COLO829 (cell line): ENCODE measurements at regions not wholly inside any gene's neighbourhood (a gene's known extent, or its start where the extent isn't known, plus 50 kb on each side); places are given as distances from the start of the nearest gene placed in this dataset.
"Not testable (repeated sequence)": the region's sequence is repeated elsewhere in the genome, so short reads cannot be mapped to it uniquely, and the experiment has no call there.

Source experiments
- DNase-seq: peaks from one replicate; pipeline ENCODE4 v3.0.0; 2012; ENCODE audit warnings: low spot score

GRCh38 chr18:52060607-52061304 is 279.2 kb upstream of the DCC start:
- DNase-seq, result no peak

DNA sequence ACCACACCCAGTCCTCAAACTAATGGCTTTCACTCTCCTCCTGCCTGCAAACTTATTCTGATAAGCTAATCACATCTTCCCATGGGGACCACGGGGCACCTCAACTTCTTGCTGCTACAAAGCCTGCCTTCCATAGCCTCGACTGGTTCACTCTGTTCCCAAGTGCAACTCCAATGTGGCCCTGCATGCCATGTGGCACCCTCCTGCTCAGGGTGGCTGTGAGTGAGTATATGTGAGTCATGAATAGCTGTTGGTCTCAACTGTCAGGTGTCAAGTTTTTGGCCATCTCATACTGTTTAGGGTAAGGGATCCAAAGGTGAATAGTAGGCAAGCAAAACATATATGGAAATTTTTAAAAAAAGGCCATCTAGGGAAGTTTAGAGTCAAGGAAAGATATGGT is 276.1 kb upstream of the DCC start:
- no peak for DNase-seq

GRCh38 chr18:52069201-52069600 is 270.8 kb upstream of the DCC start:
- no peak for DNase-seq

GRCh38 chr18:52070291-52070756 is 269.7 kb upstream of the DCC start:
- no peak for DNase-seq

DNA sequence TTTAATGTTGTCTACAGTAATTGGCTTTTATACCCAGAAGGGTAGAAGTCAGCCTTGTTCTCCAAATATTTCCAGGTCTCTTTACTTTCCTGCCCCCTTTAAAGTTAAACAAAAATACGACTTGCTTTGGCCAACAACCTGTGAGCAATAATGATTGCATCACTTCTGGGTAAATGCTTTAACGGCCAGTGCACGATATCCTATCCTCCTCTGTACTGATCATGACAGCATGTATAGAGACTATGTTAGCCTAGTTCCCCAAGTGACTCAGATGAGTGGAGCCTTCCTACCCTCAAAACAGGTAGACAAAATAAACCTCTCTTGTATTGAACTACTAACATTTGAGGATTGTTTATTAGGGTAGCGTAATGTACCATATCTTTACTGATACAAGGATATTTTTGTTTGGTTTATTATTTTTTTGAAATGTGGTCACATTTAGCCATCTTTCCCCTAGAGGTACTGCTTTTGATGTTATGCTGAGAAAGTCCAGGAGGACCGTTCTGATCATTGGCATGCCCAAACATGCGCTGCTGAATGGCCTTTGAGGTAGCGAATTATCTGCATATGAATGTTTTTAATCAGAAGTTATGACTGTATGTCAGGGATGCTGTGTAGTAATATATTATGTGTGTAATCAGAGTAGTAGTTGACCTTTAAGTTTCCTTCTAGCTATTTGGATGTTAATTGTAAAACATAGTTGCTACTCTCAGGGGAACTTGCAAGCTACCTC is 262.6 kb upstream of the DCC start:
- no peak for DNase-seq

DNA sequence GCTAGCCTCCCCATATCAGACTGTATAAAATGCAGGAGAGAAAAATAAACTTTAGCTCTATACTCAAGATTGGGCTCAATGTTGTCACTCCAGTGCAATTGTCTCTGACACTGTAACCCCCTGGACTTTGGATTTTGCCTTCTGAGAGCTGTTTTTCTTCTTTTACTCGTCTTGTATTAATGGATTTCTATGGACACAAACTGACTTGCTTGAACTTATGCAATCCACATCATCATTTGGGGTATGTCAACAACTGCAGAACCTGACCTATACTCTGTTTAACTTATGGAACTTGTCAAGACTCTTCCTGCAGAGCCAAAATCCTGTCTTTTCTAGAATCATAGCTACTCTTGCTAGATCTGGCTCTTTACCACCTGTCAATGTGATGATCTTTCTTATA is 257.8 kb upstream of the DCC start:
- no peak for DNase-seq

DNA sequence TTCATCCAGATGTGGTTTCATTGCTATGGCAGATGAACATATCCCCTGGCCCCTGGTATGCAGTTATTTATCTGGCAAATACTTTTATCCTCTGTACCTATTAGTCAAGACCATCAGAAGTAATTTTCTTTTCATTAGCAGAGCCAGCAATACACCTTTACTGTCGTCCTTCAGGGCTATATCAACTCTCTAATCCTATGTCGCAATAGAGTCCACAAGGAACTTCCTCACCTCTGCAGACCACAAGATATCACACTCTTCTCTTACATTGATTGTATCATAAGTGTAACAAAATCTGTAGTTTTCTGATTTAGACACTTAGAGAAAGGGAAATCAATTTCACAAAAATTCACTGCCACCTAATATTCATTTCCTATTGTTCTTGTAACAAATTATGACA is 252.9 kb upstream of the DCC start:
- DNase-seq, result no peak

DNA sequence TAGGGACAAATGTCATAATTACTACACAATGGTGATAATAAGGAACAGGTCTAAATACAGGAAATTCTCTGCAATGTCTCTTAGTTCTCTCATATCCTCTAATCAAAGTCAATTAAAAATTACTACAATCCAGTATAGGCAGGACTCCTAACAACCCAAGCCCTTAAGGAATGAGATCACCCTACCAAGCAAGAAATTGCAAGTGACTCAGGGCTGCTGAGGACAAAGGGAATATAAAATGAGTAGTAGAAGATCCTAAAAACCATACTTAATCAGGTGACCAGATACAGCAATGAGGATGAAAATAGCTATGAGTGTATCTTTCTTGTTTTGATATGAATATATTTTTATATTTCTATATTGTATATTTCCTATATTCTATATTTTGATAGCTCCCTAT is 250.0 kb upstream of the DCC start:
- no peak for DNase-seq

DNA sequence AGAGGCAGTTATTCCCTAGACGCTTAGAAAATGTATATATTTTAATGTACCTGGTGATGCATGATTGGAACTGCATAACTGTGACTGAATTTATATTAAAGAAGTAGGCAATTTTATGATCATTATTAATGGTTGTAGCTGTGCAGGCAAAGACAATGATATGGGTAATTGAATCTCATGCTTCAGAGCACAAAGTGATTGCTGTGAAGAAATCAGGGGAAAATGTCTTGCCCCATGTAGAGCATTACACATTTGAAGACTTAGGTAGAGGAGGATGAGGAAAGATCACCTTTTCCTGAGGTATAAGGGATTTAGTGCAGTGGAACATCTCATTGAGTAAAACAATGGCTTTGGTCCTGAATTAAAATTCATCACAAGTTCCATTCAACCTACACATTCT is 246.8 kb upstream of the DCC start:
- no peak for DNase-seq

DNA sequence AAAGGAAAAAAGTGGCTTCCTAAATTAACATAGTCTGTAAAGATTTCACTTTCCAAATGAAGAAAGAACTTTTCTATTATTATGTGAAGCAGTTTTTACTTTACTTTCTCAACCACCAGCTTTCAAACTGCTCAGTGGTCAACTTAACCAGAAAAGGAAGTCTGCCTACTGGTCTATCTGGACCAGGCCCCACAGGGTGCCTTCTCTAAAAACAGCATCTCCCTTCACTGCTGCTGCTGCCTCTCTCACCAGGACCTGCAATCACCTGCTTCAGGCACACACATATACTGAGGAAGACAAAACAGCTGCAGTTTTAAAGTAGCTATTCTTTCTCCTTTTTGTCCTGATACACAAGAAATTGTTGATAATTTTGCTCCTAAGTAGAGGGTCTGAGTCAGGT is 221.3 kb upstream of the DCC start:
- no peak for DNase-seq

GRCh38 chr18:52130624-52131301 is 209.2 kb upstream of the DCC start:
- no peak for DNase-seq

DNA sequence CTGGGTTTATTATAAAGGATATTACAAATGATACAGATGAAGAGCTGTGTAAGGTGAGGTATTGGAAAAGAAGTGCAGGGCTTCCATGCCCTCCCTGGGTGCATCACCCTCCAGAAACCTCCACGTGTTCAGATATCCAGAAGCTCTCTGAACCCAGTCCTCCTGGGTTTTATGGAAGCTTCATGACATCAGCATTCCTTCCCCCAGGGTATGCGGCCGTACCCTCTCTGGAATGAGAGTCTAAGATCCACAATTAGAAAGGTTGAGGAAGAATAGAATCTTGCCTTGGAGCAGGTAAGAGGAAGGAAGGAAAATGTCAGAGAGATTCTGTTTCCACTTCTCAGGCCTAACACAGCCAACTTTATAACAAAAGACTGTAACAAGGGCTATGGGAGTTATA is 208.2 kb upstream of the DCC start:
- DNase-seq, result no peak

DNA sequence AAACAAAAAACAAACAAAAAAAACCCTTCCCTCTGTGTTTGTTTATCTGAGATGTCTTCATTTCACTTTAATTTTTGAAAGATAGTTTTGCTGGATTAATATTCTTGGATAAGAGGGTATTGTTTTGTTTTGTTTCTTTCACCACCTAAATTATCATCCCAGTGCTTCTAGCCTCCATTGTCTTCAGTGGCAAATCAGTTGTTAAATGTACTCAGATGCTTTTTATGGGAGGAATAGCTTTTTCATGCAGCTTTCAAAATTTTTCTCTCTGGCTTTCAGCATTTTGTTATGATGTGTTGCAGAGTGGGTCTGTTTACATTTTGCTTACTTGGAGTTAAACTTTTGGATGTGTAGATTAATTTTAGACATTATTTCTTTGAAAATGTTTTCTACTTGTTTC is 203.5 kb upstream of the DCC start:
- DNase-seq, result no peak

- DNase-seq, result no peak
Observed at GRCh38 chr18:52140986-52141385, 199.0 kb upstream of the DCC start.

GRCh38 chr18:52150050-52150449 is 189.9 kb upstream of the DCC start:
- no peak for DNase-seq

DNA sequence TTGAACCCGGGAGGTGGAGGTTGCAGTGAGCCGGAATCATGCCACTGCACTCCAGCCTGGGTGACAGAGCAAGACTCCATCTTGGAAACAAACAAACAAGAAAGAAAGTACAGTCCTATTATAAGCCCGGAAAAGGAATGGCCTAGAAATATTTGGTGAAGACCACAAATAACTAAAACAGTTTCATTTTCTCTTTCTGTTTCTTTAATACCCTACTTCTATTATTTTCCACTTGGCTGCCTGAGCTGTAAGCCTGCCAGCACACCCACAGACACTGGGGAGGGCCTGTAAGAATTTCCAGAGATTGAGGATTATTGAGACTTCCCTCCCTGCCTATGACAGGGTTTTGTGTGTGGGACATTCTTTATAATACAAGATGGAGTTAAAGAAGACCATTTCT is 188.0 kb upstream of the DCC start:
- no peak for DNase-seq

DNA sequence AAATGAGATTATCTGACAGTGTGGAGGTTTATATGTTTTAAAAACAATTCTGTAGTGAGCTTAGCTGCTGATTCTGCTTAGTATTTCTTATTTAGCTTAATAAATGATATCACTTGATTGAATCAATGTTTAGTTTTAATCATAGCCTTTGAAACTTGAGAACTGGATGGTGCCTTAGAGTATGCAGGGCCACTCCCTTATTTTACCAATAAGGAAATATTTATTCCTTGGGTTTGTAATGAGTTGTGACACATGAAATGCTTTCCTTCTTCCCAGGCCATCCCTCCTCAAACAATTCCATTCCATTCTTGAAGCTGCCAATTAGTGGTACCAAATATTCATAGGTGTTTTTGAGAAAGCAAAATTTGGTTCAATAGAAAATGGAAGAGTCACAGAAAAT is 183.8 kb upstream of the DCC start:
- no peak for DNase-seq

- no peak for DNase-seq
Observed at GRCh38 chr18:52160636-52161035, 179.4 kb upstream of the DCC start.

GRCh38 chr18:52163478-52163877 is 176.5 kb upstream of the DCC start:
- DNase-seq, result no peak

- DNase-seq, result not testable (repeated sequence)
Observed at GRCh38 chr18:52168131-52168530, 171.9 kb upstream of the DCC start.

- DNase-seq, result no peak
Observed at GRCh38 chr18:52174220-52174619, 165.8 kb upstream of the DCC start.

GRCh38 chr18:52175406-52175805 is 164.6 kb upstream of the DCC start:
- no peak for DNase-seq

- no peak for DNase-seq
Observed at GRCh38 chr18:52183107-52183506, 156.9 kb upstream of the DCC start.
